NCI-H82 treated with DMSO at 0.1 percent for 48 hours (cell line): ENCODE measurements at regions not wholly inside any gene's neighbourhood (a gene's known extent, or its start where the extent isn't known, plus 50 kb on each side); places are given as distances from the start of the nearest gene placed in this dataset.

Experiments
- DNase-seq: peaks from one replicate; lab custom pipeline; 2025; ENCODE audit not compliant: unreplicated experiment; lab: John Stamatoyannopoulos, UW

GRCh38 chrX:39893417-39894338, 204.1 kb downstream of the BCOR start:
- DNase-seq = no peak

DNA sequence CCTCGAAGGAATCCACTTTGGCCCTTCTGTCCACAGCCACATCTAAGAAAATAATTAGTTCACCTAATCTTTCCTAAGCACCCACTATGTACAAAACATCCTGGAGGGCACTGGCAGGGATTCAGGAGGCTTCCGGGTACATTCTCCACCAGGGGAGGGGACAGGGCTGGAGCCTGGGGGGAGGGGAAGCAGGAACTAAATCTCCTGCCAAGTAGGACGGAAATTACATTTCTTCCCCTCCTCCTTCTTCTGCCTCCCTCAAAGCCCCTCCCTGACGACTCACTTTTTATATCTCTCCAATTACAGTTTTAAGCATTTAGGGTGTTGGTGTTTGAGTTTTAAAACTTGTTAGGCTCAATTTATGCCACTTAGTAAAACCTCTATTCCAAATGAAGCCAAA, 203.1 kb downstream of the BCOR start:
- no peak for DNase-seq

GRCh38 chrX:39895218-39896110, 202.3 kb downstream of the BCOR start:
- no peak for DNase-seq

DNA sequence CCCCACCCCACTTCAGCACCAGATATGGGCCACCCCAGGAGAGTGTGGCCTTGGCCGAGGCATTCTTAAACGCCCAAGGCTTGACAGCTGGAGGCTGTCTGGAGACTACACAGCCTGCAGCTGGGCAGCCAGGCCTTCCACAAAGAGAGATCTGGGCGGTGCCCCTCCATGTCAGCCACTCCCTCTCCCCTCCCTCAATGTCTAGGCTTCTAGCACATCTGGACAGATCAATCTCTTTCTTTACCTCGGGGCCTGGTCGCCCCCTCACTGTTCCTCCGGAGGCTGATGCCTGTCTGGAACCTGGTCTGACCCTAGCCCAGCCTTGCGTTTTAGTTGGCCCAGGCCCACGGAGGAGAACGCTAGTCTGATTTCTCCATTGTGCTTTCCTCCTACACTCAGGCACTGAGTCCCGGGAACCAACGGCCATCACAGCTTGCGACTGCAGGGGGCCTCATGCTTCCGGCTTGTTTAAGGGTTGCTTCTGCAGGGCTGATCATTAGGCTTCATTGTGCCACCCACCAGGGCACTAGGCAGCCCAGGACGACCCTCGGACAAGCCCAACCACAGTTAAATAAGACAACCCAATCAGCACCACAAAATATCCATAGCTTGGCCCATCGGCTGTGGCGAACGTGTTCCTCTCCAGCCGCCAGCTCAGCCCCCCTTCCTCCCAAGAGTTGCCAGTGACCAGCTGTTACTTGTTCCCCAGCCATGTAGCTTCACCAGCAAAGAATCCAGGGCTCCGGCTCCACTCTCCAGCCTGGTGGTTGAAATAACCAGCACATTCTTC, 200.6 kb downstream of the BCOR start:
- DNase-seq = no peak

DNA sequence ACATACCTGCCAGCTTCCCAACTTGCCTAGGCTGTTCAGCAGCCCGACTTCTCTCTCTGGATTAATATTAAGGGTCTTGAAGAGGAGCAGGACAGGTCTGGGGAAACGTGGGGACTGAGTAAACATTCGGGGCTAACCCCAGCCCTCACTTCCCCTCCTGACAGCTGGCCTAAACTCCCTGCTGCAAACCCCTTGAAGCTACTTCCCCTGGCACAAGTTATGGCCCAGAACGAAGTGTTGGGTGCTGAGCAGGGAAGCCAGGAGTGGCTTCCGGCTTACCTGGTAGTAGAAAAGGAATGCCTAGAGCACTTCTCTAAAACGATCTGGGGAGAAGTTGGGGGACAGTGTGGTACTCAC, 200.0 kb downstream of the BCOR start:
- no peak for DNase-seq

DNA sequence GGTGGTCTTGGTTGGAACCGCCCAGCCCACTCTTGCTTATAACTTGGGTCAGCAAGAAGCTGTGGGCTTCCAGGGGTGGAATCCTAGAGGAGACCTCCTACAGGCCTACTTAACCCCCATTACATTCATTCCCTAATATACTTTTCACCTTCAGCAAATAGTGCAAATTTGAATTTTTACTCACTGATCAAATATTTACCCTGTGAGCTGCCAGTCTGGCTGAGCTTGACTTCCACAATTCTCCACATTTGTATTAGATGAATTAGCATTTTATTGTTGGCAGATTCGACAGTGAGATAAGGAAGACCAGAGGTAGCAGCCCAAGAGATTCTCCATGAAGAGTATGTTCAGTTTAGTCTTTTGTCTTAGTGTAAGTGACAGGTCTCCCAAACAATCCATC, 199.6 kb downstream of the BCOR start:
- no peak for DNase-seq

- DNase-seq = no peak
These were observed 198.7 kb downstream of the BCOR start for GRCh38 chrX:39899059-39899458.

GRCh38 chrX:39899856-39900776, 197.6 kb downstream of the BCOR start:
- DNase-seq = peak; percentile 20

DNA sequence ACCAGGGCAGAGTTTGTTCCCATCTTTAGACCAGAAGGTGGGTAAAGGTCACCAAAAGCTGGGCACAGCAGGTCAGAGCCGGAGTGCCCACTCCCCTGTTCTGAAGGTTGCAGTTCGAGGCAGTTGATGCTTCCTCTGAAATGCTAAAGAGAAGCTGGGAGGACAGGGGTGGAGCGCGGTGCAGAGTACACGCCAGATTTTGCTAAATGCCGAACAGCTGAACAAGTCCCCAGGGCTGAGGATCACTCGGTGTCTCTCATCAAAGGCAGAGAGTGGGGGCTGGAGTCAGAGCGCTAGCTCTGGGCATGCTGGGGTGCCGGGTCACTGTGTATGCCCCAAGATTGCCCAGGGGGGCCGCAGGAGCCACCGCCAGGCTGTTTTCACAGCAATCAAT, 197.0 kb downstream of the BCOR start:
- DNase-seq = peak; percentile 12

DNA sequence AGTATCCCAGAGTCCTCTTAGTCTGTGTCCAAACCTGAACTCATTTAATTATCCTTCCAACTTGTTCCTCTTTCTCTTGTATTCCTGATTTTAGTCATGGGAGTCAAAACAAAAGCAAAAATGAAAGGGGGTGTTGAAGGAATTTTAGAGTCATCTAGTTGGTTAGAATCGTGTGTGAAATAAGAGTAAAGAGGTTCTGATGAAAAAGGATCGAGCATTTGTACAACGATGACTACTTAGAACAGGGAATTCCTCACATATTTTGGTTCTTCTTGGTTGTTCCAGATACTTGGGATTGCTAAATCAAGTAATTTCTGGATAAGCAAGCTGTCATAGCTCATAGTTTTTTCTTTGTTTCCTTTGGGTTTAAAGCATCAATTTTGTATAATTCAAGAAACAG, 194.4 kb downstream of the BCOR start:
- DNase-seq = no peak

DNA sequence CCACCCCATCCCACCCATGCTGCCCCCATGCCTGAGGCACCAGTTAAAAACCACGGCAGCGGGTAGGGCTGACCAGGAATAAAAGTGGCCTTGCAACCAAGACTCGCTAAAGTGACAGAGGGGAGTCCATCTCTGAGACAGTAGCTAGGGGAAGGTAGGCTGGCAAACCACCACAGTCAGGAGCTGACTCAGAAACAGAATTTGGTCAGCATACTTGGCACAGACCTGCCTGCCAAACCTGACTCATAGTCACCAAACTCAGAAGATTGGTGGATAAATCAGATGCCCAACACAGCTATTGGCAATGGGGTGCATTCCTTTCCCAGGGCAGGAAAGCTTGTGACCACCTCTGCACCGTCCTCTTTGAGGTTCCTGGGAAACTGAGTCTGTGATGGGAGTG, 193.8 kb downstream of the BCOR start:
- no peak for DNase-seq

- no peak for DNase-seq
These were observed 192.8 kb downstream of the BCOR start for GRCh38 chrX:39904816-39905537.

GRCh38 chrX:39905538-39905891, 192.2 kb downstream of the BCOR start:
- no peak for DNase-seq

GRCh38 chrX:39905946-39906345, 191.8 kb downstream of the BCOR start:
- no peak for DNase-seq

GRCh38 chrX:39907964-39908661, 189.6 kb downstream of the BCOR start:
- DNase-seq = no peak

- no peak for DNase-seq
These were observed 187.8 kb downstream of the BCOR start for GRCh38 chrX:39909996-39910395.

DNA sequence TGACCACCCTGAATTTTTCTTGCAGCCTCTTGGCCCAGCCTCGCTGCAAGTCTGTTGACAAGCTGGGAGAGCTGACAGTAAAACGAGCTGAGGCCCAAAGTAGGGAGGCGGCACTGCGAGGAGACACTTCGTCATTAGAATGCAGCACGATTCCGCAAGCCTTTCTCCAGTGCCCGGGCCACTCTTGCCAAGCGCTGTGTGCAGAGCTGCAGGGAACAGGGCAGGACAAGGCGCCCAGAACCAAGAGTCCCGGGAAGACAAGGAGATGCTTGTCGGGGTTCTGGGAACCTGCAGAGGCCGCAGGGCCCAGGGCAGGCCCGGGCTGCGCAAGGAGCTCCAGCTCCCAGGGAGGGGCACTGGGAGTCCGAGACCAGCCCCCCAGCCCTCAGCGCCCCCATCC, 187.1 kb downstream of the BCOR start:
- DNase-seq = no peak

- DNase-seq = no peak
These were observed 186.4 kb downstream of the BCOR start for GRCh38 chrX:39911278-39911897.

DNA sequence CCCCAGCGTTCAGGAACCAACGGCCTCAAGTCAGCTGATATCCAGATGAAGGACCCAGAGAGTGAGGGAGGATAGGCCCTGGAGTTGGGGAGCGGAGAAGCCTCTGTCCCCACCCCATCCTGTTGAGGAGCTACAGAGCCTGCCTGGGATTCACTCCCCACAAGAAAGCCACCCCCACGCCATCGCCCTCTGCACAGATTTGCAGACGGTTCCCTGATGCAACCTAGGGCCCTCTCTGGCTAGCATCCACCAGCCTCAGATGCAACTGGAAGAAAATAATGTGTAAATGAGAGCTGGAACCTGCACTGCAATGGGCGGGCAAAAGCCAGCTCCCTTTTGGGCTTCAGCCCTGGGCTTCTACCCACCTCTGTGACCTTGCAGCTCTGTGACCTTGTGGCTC, 185.6 kb downstream of the BCOR start:
- no peak for DNase-seq
